ENCODE measurements at regions not wholly inside any gene's neighbourhood (a gene's known extent, or its start where the extent isn't known, plus 50 kb on each side); places are given as distances from the start of the nearest gene placed in this dataset.

DNA sequence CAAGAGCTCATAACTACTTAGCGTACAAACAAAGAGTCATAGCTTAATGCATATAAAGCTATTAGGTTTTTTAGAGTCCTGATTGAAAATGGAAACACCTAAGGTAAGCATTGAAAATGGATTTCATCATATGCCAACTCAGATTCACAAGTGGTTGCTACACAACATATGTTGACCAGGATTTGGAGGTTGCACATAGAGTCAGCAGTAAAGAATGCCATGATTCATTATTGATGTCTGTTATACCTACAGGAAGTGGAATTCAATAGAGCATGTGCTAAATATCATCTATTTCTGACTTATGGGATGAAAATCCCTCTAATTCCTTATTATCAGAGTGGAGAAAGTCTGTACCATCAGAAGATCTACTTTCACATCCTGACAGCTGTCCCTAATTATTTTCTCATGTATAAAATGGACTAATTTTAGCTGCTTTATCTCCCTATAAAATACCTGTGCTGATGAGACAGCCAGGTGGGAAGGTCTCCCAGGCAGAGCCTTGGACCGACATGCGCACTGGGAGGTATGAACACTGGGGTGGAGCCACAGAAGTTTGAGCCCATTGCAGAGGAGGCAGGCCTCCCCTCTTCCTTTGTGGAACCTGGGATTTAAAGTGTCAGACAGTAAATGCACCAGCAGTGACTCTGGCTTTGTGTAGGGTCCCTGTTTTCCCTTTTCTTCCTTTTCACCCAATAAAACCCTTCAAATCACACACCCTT is 204.2 kb downstream of the AASDHPPT start:
- no peak overlapping the region for H3K4me3 ChIP-seq
- TF ChIP-seq, protein P1, sequence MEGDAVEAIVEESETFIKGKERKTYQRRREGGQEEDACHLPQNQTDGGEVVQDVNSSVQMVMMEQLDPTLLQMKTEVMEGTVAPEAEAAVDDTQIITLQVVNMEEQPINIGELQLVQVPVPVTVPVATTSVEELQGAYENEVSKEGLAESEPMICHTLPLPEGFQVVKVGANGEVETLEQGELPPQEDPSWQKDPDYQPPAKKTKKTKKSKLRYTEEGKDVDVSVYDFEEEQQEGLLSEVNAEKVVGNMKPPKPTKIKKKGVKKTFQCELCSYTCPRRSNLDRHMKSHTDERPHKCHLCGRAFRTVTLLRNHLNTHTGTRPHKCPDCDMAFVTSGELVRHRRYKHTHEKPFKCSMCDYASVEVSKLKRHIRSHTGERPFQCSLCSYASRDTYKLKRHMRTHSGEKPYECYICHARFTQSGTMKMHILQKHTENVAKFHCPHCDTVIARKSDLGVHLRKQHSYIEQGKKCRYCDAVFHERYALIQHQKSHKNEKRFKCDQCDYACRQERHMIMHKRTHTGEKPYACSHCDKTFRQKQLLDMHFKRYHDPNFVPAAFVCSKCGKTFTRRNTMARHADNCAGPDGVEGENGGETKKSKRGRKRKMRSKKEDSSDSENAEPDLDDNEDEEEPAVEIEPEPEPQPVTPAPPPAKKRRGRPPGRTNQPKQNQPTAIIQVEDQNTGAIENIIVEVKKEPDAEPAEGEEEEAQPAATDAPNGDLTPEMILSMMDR (IDR thresholded peaks at IDR 0.05): no peak
- no peak for DNase-seq (ENCODE audit: low spot score in 2 of 2)

DNA sequence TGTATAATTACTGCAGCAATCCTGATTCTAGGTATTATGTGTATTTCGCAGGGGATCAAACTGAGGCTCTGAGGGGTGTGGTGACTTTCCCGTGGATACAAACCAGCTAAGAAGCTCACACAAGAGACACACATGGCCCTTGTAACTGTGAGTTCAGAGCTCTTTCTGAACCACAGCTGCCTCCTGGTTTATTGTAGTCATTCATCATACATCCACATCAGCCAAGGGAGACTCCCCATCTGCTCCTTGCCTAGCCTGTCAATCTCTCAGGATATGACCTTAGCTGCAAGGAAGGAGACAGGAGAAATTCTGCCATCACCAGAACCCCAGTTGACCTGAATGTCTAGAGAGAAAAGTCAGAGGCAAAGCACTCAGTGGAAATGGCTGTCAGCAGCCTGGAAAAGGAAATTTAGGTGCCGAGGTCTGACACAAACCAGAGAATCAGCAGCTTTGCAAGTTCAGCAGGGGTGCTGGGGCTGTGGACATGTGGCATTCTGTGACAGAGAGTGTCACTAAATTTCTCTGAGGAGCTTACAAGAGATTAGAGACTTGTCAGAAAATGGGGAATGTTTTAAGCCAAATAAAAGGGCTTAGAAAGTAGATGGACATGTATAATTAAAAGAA is 209.5 kb downstream of the AASDHPPT start:
- TF ChIP-seq, protein P1 (IDR thresholded peaks at IDR 0.05): no peak
- intact Hi-C loops (cut with DNase I): no loop called here
- no peaks in the 10 kb centered on the region for H3K27me3 ChIP-seq
- no peaks in the 10 kb centered on the region for H3K9me3 ChIP-seq
- DNase-seq (ENCODE audit: low spot score in 2 of 2): no peak
- no peaks in the 10 kb centered on the region for H3K36me3 ChIP-seq
- H3K4me1 ChIP-seq: no peaks in the 10 kb centered on the region
- no peak overlapping the region for H3K4me3 ChIP-seq
- no peak overlapping the region for H3K27ac ChIP-seq

More for the DNA sequence above, 204.2 kb downstream of the AASDHPPT start:
- intact Hi-C loops (cut with DNase I): no loop called here
- Histone ChIP-seq H3K27ac (no peak overlapping the region), H3K27me3 (no peaks in the 10 kb centered on the region), H3K36me3 (no peaks in the 10 kb centered on the region), H3K4me1 (no peaks in the 10 kb centered on the region), H3K9me3 (no peaks in the 10 kb centered on the region)

DNA sequence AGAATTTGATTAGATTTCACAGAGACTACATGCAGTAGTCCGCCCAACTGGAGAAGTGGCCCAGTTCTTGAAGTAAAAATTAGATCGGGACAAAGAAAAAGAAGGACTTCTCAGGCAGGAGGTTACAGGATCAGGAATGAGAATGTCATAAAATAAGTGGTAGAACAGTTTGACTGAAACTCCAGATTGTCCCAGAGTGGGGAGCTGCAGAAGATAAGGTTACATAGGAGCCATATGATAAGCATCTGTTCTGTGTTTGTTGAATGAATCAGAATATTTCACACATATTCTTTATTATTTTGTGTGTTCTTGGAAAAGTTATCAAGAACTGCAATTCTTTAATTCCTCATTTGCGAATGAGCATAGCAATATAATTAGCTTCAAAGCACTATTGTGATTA is 210.6 kb downstream of the AASDHPPT start:
- no peaks in the 10 kb centered on the region for H3K27me3 ChIP-seq
- H3K4me1 ChIP-seq: no peaks in the 10 kb centered on the region
- DNase-seq (ENCODE audit: low spot score in 2 of 2): no peak
- H3K36me3 ChIP-seq: no peaks in the 10 kb centered on the region
- H3K27ac ChIP-seq: no peak overlapping the region
- TF ChIP-seq, protein P1 (IDR thresholded peaks at IDR 0.05): no peak
- H3K9me3 ChIP-seq: no peaks in the 10 kb centered on the region
- H3K4me3 ChIP-seq: no peak overlapping the region
- intact Hi-C loops (cut with DNase I): no loop called here

DNA sequence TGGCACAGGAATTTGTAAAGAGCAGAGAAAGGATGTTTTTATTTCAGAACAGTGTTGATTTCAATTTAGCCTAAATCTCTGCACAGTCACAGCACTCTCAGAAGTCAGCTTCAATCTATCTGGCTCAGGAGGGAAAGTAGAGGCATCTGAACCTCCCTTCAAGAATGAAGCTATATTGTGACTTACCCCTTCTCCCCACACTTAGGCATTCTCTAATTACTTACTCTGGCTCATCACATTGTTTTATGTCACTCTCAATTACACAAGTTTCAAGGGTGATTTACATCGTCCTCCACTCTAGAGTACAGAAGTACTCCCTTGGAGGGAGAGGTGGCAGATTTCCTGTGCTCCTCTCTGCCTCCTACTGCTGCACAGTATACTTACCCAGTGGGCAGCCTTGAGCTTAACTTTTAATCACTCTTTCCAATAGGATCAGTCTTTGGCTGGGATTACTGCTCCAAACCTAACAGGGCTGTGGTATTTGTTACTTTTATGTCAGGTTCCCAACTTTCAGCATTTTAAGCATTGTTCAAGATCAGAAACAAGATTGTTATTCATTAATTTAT is 211.4 kb downstream of the AASDHPPT start:
- TF ChIP-seq, protein P1 (IDR thresholded peaks at IDR 0.05): no peak
- no peaks in the 10 kb centered on the region for H3K9me3 ChIP-seq
- no peaks in the 10 kb centered on the region for H3K4me1 ChIP-seq
- no peak overlapping the region for H3K27ac ChIP-seq
- no peak overlapping the region for H3K4me3 ChIP-seq
- H3K36me3 ChIP-seq: no peaks in the 10 kb centered on the region
- intact Hi-C loops (cut with DNase I): no loop called here
- DNase-seq (ENCODE audit: low spot score in 2 of 2): no peak
- H3K27me3 ChIP-seq: no peaks in the 10 kb centered on the region

DNA sequence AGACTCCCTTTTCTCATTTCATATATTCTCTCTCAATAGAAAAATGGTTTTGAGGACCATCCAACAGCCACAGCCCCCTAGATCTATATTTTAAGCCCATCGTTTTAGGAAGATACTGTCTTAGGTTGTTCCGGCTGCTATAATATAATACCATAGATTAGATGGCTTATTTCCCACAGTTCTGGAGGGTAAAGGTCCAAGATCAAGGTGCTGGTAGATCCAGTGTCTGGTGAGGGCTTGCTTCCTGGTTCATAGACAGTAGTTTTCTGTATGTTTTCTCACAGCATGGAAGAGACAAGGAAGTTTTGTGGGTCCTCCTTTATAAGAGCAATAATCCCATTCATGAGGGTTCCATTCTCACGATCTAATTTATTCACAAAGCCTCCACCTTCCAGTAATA is 215.1 kb downstream of the AASDHPPT start:
- intact Hi-C loops (cut with DNase I): no loop called here
- Histone ChIP-seq H3K27ac (no peak overlapping the region), H3K9me3 (no peaks in the 10 kb centered on the region), H3K27me3 (no peaks in the 10 kb centered on the region), H3K36me3 (no peaks in the 10 kb centered on the region), H3K4me1 (no peaks in the 10 kb centered on the region), H3K4me3 (no peak overlapping the region)
- TF ChIP-seq, protein P1 (IDR thresholded peaks at IDR 0.05): no peak
- no peak for DNase-seq (ENCODE audit: low spot score in 2 of 2)

Data from ascending aorta (tissue), 2 donors.